HG03457 (cell line): ENCODE measurements at regions not wholly inside any gene's neighbourhood (a gene's known extent, or its start where the extent isn't known, plus 50 kb on each side); places are given as distances from the start of the nearest gene placed in this dataset.
A peak's percentile ranks its signal among the peaks of the same experiment; 100 is the strongest.

Experiments used
- ATAC-seq: cut with Tn5 transposase; IDR thresholded peaks from one replicate; pipeline ENCODE4 v1.9.1; 2021; ENCODE audit warnings: moderate number of reproducible peaks; ENCODE audit not compliant: unreplicated experiment

- no peak for ATAC-seq
These were observed 165.2 kb upstream of the ALKAL2 start for GRCh38 chr2:453132-453531.

- ATAC-seq, result no peak
These were observed 163.6 kb upstream of the ALKAL2 start for GRCh38 chr2:451495-451894.

- ATAC-seq, result no peak
These were observed 161.6 kb upstream of the ALKAL2 start for GRCh38 chr2:449246-450067.

- no peak for ATAC-seq
These were observed 160.2 kb upstream of the ALKAL2 start for GRCh38 chr2:447902-448665.

- no peak for ATAC-seq
These were observed 159.2 kb upstream of the ALKAL2 start for GRCh38 chr2:446963-447530.

GRCh38 chr2:446303-446874 is 158.5 kb upstream of the ALKAL2 start:
- ATAC-seq, result no peak

GRCh38 chr2:445896-446295 is 158.0 kb upstream of the ALKAL2 start:
- no peak for ATAC-seq

GRCh38 chr2:444937-445884 is 157.3 kb upstream of the ALKAL2 start:
- ATAC-seq, result no peak

GRCh38 chr2:443741-444140 is 155.8 kb upstream of the ALKAL2 start:
- ATAC-seq, result no peak

- no peak for ATAC-seq
These were observed 155.3 kb upstream of the ALKAL2 start for GRCh38 chr2:443216-443615.

GRCh38 chr2:441258-442022 is 153.5 kb upstream of the ALKAL2 start:
- no peak for ATAC-seq

- ATAC-seq, result no peak
These were observed 152.5 kb upstream of the ALKAL2 start for GRCh38 chr2:440403-440740.

GRCh38 chr2:439556-440402 is 151.9 kb upstream of the ALKAL2 start:
- ATAC-seq, result no peak

- no peak for ATAC-seq
These were observed 151.2 kb upstream of the ALKAL2 start for GRCh38 chr2:439077-439476.

- ATAC-seq, result peak; percentile 93
These were observed 150.0 kb upstream of the ALKAL2 start for GRCh38 chr2:437756-438393.

- ATAC-seq, result no peak
These were observed 149.3 kb upstream of the ALKAL2 start for GRCh38 chr2:437180-437579.

GRCh38 chr2:436205-436604 is 148.3 kb upstream of the ALKAL2 start:
- no peak for ATAC-seq

GRCh38 chr2:434625-435024 is 146.7 kb upstream of the ALKAL2 start:
- ATAC-seq, result no peak
